H1 (cell line): ENCODE measurements at regions not wholly inside any gene's neighbourhood (a gene's known extent, or its start where the extent isn't known, plus 50 kb on each side); places are given as distances from the start of the nearest gene placed in this dataset.
"Not testable (repeated sequence)": the region's sequence is repeated elsewhere in the genome, so short reads cannot be mapped to it uniquely, and the experiment has no call there.

Experiments used
- CTCF ChIP-seq, 3 experiments: IDR thresholded peaks; 1 replicate in 2 of 3; 2 replicates in 1 of 3; pipeline versions ENCODE4 v1.5.1 to v1.6.1; 2011; ENCODE audit warnings: low read length in 3 of 3, mild to moderate bottlenecking in 3 of 3, inconsistent platforms in 2 of 3, low read depth in 1 of 3, moderate library complexity in 1 of 3; ENCODE audit not compliant: insufficient read depth in 1 of 3; ENCODE audit errors: control extremely low read depth in 1 of 3
- EGR1 ChIP-seq: IDR thresholded peaks from 2 replicates; pipeline ENCODE4 v1.6.1; 2011; ENCODE audit warnings: low read depth, low read length, borderline replicate concordance
- KDM5A ChIP-seq: fragments of 200-600 bp; IDR thresholded peaks from 2 replicates; pipeline ENCODE4 v1.7.1; 2012; ENCODE audit warnings: mild to moderate bottlenecking, low read length, inconsistent platforms, mixed read lengths
- POLR2AphosphoS5 ChIP-seq: IDR thresholded peaks from 2 replicates; pipeline ENCODE4 v1.6.1; 2011; ENCODE audit warnings: low read depth, low read length
- RXRA ChIP-seq: IDR thresholded peaks from 2 replicates; pipeline ENCODE4 v1.6.1; 2011; ENCODE audit warnings: low read depth, mild to moderate bottlenecking, low read length, moderate library complexity; ENCODE audit not compliant: insufficient read depth

GRCh38 chr13:65353150-65353549, 1877.0 kb downstream of the PCDH9 start:
- not testable (repeated sequence) for TF ChIP-seq CTCF (IDR thresholded peaks at IDR 0.05; ENCODE audit: control extremely low read depth in 1 of 3, insufficient read depth in 1 of 3, low read depth in 1 of 3, low read length in 3 of 3); POLR2AphosphoS5; KDM5A; RXRA; EGR1
